ENCODE measurements at regions not wholly inside any gene's neighbourhood (a gene's known extent, or its start where the extent isn't known, plus 50 kb on each side); places are given as distances from the start of the nearest gene placed in this dataset.

DNA sequence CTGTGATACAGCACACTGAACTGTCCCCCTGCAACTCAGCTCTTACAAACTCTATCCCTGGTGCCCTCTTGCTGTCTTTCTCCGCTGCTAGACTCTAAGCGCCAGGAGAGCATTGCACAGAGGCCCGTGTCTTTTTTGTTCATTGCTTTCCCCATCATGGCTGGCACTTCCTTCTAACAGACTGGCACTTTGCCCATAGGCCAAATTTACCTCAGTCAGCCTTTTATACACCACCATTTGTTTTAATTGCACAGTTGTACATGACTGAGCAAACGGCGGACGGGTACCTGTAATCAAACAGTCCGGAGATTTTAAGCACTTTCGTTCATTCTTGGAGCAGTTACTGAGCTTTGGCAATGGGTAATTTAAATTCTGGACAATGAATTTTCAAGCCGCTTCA lies 102.2 kb upstream of the CLINT1 start:
- TF ChIP-seq, protein P1, sequence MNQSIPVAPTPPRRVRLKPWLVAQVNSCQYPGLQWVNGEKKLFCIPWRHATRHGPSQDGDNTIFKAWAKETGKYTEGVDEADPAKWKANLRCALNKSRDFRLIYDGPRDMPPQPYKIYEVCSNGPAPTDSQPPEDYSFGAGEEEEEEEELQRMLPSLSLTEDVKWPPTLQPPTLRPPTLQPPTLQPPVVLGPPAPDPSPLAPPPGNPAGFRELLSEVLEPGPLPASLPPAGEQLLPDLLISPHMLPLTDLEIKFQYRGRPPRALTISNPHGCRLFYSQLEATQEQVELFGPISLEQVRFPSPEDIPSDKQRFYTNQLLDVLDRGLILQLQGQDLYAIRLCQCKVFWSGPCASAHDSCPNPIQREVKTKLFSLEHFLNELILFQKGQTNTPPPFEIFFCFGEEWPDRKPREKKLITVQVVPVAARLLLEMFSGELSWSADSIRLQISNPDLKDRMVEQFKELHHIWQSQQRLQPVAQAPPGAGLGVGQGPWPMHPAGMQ (IDR thresholded peaks at IDR 0.05; ENCODE audit: borderline replicate concordance), result no peak
- TF ChIP-seq ZNF274 (IDR thresholded peaks at IDR 0.05; ENCODE audit: insufficient read depth, insufficient read length) (no peak), ZNF217 (IDR thresholded peaks at IDR 0.05) (no peak), CBX3 (IDR thresholded peaks at IDR 0.05; ENCODE audit: borderline replicate concordance, low read depth) (no peak)
- BruUV-seq (replicated peaks), result no TSS peak
- Histone ChIP-seq H3K79me2 (ENCODE audit: control insufficient read depth, insufficient read depth, low read length) (no peaks in the 10 kb centered on the region), H3K36me3 (ENCODE audit: control insufficient read depth in 2 of 2, insufficient read depth in 2 of 2, low read length in 1 of 2) (no peaks in the 10 kb centered on the region), H3K4me3 (no peak overlapping the region), H3K4me2 (ENCODE audit: control insufficient read depth, insufficient read depth) (no peak overlapping the region), H3K27ac (ENCODE audit: control insufficient read depth, insufficient read depth) (no peak overlapping the region), H3K4me1 (ENCODE audit: control insufficient read depth, insufficient read depth, low read length) (no peaks in the 10 kb centered on the region), H3K9ac (ENCODE audit: control insufficient read depth, insufficient read depth, low read length) (no peak overlapping the region), H3K27me3 (replicated peaks in 1 of 2; ENCODE audit: control insufficient read depth in 2 of 2, insufficient read depth in 2 of 2, low read length in 1 of 2) (no peaks in the 10 kb centered on the region), H4K20me1 (ENCODE audit: control insufficient read depth, insufficient read depth) (no peaks in the 10 kb centered on the region), H3K9me3 (replicated peaks; ENCODE audit: control insufficient read depth, insufficient read depth, low read length) (no peaks in the 10 kb centered on the region), H2AFZ (ENCODE audit: control insufficient read depth, low read depth, low read length) (no peak overlapping the region)
- in situ Hi-C loops (cut with MboI) (no loop called here), intact Hi-C loops (cut with micrococcal nuclease; ENCODE audit: unreplicated experiment) (no loop called here)
- DNase-seq (ENCODE audit: low read depth, low spot score) (no peak), FAIRE-seq (no peak), ATAC-seq (no peak)
- 54% methylated on average over 9 of the region's 9 CpGs for WGBS (ENCODE audit: insufficient coverage, insufficient replicate concordance, low lambda C conversion rate, missing lambda C conversion rate)
- SMC1A ChIA-PET (ENCODE audit: uncharacterized antibody, unreplicated experiment), result no interaction called here
- CTCF ChIA-PET, result interaction anchor here (1.4 to 1.6 kb wide), 3 partner anchors 12 to 144 kb away, joined by 5 to 14 read pairs (median 7); no protein-coding TSS in a partner anchor
- RAD21 ChIA-PET (ENCODE audit: unreplicated experiment), result interaction anchor here (0.9 to 1.3 kb wide), 3 partner anchors 13 to 144 kb away, joined by 3 to 5 read pairs (median 3); no protein-coding TSS in a partner anchor
- POLR2A ChIA-PET, result interaction anchor here (0.6 kb wide), 1 partner anchor 169 kb away, joined by 3 read pairs; no protein-coding TSS in a partner anchor

DNA sequence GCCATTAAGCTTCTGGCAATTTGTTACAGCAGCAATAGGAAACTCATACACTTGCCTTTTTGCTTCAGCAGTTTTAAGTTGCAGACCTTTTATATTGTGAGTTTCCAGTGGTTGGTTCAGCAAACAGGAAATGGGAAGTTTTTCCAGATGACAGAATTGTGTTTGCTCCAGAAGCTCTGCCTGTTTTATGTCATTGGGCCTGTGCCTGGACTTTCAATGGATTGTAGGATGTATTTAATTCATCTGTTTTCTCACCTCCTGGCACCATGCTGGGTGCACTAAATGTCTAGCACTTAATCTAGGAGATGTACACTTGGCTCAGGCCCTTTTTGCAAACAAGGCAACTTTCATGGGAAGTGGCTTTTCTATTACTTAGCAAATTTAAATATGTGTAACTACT lies 100.4 kb upstream of the CLINT1 start:
- intact Hi-C loops (cut with micrococcal nuclease; ENCODE audit: unreplicated experiment) (no loop called here), in situ Hi-C loops (cut with MboI) (no loop called here)
- H3K4me2 ChIP-seq (ENCODE audit: control insufficient read depth, insufficient read depth), result no peak overlapping the region
- ATAC-seq (no peak), FAIRE-seq (no peak), DNase-seq (ENCODE audit: low read depth, low spot score) (no peak)
- no peak overlapping the region for H2AFZ ChIP-seq (ENCODE audit: control insufficient read depth, low read depth, low read length)
- ChIA-PET POLR2A (no interaction called here), SMC1A (ENCODE audit: uncharacterized antibody, unreplicated experiment) (interaction anchor here (1.2 to 1.3 kb wide), 2 partner anchors 8 to 10 kb away, joined by 3 to 6 read pairs; no protein-coding TSS in a partner anchor), RAD21 (ENCODE audit: unreplicated experiment) (interaction anchor here (0.9 kb wide), 1 partner anchor 10 kb away, joined by 3 read pairs; no protein-coding TSS in a partner anchor), CTCF (interaction anchor here (0.6 to 1.0 kb wide), 4 partner anchors 10 to 81 kb away, joined by 3 read pairs; no protein-coding TSS in a partner anchor)
- no peaks in the 10 kb centered on the region for H3K79me2 ChIP-seq (ENCODE audit: control insufficient read depth, insufficient read depth, low read length)
- no peak overlapping the region for H3K9ac ChIP-seq (ENCODE audit: control insufficient read depth, insufficient read depth, low read length)
- no peaks in the 10 kb centered on the region for H3K9me3 ChIP-seq (replicated peaks; ENCODE audit: control insufficient read depth, insufficient read depth, low read length)
- H3K36me3 ChIP-seq (ENCODE audit: control insufficient read depth in 2 of 2, insufficient read depth in 2 of 2, low read length in 1 of 2), result no peaks in the 10 kb centered on the region
- no peaks in the 10 kb centered on the region for H3K4me1 ChIP-seq (ENCODE audit: control insufficient read depth, insufficient read depth, low read length)
- no peaks in the 10 kb centered on the region for H4K20me1 ChIP-seq (ENCODE audit: control insufficient read depth, insufficient read depth)
- no peaks in the 10 kb centered on the region for H3K27me3 ChIP-seq (replicated peaks in 1 of 2; ENCODE audit: control insufficient read depth in 2 of 2, insufficient read depth in 2 of 2, low read length in 1 of 2)
- no peak overlapping the region for H3K4me3 ChIP-seq
- no peak overlapping the region for H3K27ac ChIP-seq (ENCODE audit: control insufficient read depth, insufficient read depth)
- no TSS peak for BruUV-seq (replicated peaks)
- TF ChIP-seq, protein P2, sequence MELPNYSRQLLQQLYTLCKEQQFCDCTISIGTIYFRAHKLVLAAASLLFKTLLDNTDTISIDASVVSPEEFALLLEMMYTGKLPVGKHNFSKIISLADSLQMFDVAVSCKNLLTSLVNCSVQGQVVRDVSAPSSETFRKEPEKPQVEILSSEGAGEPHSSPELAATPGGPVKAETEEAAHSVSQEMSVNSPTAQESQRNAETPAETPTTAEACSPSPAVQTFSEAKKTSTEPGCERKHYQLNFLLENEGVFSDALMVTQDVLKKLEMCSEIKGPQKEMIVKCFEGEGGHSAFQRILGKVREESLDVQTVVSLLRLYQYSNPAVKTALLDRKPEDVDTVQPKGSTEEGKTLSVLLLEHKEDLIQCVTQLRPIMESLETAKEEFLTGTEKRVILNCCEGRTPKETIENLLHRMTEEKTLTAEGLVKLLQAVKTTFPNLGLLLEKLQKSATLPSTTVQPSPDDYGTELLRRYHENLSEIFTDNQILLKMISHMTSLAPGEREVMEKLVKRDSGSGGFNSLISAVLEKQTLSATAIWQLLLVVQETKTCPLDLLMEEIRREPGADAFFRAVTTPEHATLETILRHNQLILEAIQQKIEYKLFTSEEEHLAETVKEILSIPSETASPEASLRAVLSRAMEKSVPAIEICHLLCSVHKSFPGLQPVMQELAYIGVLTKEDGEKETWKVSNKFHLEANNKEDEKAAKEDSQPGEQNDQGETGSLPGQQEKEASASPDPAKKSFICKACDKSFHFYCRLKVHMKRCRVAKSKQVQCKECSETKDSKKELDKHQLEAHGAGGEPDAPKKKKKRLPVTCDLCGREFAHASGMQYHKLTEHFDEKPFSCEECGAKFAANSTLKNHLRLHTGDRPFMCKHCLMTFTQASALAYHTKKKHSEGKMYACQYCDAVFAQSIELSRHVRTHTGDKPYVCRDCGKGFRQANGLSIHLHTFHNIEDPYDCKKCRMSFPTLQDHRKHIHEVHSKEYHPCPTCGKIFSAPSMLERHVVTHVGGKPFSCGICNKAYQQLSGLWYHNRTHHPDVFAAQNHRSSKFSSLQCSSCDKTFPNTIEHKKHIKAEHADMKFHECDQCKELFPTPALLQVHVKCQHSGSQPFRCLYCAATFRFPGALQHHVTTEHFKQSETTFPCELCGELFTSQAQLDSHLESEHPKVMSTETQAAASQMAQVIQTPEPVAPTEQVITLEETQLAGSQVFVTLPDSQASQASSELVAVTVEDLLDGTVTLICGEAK (IDR thresholded peaks at IDR 0.05; ENCODE audit: borderline replicate concordance), result no peak
- TF ChIP-seq, protein P3, sequence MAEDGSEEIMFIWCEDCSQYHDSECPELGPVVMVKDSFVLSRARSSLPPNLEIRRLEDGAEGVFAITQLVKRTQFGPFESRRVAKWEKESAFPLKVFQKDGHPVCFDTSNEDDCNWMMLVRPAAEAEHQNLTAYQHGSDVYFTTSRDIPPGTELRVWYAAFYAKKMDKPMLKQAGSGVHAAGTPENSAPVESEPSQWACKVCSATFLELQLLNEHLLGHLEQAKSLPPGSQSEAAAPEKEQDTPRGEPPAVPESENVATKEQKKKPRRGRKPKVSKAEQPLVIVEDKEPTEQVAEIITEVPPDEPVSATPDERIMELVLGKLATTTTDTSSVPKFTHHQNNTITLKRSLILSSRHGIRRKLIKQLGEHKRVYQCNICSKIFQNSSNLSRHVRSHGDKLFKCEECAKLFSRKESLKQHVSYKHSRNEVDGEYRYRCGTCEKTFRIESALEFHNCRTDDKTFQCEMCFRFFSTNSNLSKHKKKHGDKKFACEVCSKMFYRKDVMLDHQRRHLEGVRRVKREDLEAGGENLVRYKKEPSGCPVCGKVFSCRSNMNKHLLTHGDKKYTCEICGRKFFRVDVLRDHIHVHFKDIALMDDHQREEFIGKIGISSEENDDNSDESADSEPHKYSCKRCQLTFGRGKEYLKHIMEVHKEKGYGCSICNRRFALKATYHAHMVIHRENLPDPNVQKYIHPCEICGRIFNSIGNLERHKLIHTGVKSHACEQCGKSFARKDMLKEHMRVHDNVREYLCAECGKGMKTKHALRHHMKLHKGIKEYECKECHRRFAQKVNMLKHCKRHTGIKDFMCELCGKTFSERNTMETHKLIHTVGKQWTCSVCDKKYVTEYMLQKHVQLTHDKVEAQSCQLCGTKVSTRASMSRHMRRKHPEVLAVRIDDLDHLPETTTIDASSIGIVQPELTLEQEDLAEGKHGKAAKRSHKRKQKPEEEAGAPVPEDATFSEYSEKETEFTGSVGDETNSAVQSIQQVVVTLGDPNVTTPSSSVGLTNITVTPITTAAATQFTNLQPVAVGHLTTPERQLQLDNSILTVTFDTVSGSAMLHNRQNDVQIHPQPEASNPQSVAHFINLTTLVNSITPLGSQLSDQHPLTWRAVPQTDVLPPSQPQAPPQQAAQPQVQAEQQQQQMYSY (CRISPR knock-in tag; IDR thresholded peaks at IDR 0.05), result no peak
- no peak for TF ChIP-seq LARP7 (IDR thresholded peaks at IDR 0.05)
- TF ChIP-seq CHD2 (IDR thresholded peaks at IDR 0.05; ENCODE audit: borderline replicate concordance, low read depth, low read length), result no peak
- no peak for TF ChIP-seq TARDBP (IDR thresholded peaks at IDR 0.05; ENCODE audit: borderline replicate concordance)
